ENCODE measurements at regions not wholly inside any gene's neighbourhood (a gene's known extent, or its start where the extent isn't known, plus 50 kb on each side); places are given as distances from the start of the nearest gene placed in this dataset.

DNA sequence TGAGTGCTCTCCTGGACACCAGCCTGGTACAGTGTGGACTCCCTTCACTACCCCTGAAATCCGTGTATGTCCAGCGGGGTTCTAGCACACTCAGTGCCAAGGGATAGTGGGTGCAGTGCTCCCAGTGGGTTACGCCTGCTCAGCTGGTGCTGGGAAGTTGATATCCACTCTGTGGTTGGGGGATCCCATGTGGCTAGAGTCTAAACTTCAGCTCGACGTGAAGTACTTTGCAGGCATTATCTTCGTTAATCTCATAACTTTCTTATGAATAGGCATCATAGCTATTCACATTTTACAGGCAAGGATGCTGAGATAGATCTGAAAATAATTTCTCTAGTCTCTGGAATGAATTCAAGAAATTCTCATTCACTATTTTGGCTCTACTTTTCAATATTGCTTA is 433.2 kb upstream of the HTR2A start:
- H3K27ac ChIP-seq = no peak overlapping the region
- TF ChIP-seq, protein P1, sequence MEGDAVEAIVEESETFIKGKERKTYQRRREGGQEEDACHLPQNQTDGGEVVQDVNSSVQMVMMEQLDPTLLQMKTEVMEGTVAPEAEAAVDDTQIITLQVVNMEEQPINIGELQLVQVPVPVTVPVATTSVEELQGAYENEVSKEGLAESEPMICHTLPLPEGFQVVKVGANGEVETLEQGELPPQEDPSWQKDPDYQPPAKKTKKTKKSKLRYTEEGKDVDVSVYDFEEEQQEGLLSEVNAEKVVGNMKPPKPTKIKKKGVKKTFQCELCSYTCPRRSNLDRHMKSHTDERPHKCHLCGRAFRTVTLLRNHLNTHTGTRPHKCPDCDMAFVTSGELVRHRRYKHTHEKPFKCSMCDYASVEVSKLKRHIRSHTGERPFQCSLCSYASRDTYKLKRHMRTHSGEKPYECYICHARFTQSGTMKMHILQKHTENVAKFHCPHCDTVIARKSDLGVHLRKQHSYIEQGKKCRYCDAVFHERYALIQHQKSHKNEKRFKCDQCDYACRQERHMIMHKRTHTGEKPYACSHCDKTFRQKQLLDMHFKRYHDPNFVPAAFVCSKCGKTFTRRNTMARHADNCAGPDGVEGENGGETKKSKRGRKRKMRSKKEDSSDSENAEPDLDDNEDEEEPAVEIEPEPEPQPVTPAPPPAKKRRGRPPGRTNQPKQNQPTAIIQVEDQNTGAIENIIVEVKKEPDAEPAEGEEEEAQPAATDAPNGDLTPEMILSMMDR (conservative IDR thresholded peaks at IDR 0.05) = no peak

DNA sequence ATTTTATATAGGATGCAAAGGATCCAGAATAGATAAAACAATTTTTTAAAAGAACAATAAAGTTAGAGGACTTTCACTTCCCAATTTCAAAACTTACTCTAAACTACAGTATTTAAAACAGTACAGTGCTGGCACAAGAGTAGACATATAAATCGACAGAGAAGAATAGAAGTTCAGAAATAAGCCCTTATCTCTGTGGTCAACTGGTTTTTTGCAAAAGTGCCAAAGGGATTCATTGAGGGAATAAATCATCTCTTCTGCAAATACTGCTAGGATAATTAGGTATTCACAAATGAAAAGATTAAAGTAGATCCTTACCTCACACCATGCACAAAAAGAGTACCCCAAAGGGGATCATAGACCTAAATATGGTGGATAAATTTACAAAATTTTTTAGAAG is 431.0 kb upstream of the HTR2A start:
- no peak overlapping the region for H3K27ac ChIP-seq
- TF ChIP-seq, protein P1 (conservative IDR thresholded peaks at IDR 0.05) = no peak

DNA sequence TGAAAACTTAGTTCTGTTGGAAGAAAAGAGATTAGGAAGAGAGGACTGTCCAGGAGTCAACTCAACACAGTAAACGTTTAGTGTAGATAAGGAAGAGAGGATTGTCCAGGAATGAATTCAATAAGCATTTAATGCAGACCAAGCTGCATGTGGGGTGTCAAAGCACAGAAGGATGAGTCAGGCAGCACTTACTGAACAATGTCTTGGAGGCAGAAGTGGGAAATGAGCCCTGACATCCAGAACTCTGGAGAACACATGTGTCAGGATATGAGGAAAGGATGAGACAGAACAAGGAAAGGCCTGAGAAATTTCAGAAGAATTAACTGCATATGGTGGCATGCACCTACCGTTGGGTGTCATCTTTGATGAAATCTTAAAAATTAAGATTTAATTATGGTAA is 429.2 kb upstream of the HTR2A start:
- TF ChIP-seq, protein P1 (conservative IDR thresholded peaks at IDR 0.05) = no peak
- H3K27ac ChIP-seq = no peak overlapping the region

DNA sequence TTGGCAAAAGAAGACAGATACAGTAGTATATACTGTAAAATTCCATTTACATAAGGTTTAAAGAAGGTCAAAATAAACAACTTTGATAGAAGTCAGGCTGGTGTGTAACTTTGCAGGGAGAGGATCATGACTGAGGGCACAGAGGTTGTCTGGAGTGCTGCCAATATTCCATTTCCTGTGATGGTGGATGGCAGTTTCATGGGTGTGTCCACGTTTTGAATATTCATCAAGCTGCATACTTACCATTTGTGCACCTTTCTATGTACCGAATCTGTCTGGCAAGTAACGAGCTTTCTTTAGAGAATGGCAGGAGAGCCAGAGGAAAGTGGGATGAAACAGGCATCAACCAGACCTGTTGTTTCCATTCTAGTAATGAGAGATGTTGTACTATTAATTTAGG is 420.5 kb upstream of the HTR2A start:
- TF ChIP-seq, protein P1 (conservative IDR thresholded peaks at IDR 0.05) = no peak
- no peak overlapping the region for H3K27ac ChIP-seq

DNA sequence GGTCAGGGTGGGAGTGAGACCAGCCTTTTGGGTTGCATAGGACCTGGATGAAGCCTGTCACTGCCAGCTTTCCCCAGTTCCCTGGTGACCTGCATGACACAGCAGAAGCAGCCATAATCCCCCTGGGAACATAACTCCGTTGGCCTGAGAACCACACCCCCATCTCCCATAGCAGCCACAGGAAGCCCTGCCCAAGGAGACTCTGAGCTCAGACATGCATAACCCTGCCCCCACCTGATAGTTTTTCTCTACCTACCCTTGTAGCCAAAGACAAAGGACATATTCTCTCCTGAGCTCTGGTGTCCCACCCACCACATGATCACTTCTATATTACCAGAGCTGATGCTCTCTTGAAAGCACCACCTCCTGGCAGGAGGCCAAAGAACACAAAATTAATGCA is 413.5 kb upstream of the HTR2A start:
- TF ChIP-seq, protein P1 (conservative IDR thresholded peaks at IDR 0.05) = no peak
- no peak overlapping the region for H3K27ac ChIP-seq

DNA sequence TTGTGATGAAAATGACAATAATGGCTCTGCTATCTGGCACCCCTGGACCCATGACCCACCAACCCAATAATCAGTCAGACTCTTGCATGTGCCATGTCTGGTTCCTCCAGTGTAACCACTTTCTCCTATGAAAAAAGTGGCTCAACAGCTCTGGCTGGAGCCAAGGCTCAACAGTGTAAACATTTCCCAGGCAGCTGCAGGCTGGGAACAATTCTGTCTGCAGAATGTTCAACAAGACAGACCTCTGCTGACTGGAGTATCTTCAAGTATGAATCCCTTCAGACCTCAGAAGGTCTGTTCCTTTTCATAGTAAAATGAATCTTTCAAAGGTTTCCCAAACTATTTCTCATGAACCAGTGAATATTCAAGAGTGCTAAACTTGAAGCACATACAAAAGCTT is 410.1 kb upstream of the HTR2A start:
- H3K27ac ChIP-seq = no peak overlapping the region
- TF ChIP-seq, protein P1 (conservative IDR thresholded peaks at IDR 0.05) = no peak

DNA sequence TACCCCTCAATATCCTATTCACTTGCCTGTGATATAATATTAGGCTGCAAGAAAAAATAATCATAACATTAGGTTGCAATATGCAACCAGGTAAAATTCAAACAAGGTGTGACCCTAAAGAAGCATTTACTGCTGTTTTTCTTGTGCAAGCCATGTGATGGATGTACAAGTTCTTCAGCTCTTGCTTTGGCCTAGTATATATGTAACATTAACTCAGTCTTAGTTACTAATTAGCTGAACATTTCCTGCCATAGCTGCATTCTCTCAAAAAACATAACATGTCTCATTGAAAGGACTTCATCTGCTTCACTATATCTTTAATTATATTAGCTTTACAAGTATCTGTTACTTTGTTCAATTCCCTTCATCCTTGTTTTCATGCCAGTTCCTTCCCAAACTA is 406.8 kb upstream of the HTR2A start:
- TF ChIP-seq, protein P1 (conservative IDR thresholded peaks at IDR 0.05) = no peak
- H3K27ac ChIP-seq = no peak overlapping the region

DNA sequence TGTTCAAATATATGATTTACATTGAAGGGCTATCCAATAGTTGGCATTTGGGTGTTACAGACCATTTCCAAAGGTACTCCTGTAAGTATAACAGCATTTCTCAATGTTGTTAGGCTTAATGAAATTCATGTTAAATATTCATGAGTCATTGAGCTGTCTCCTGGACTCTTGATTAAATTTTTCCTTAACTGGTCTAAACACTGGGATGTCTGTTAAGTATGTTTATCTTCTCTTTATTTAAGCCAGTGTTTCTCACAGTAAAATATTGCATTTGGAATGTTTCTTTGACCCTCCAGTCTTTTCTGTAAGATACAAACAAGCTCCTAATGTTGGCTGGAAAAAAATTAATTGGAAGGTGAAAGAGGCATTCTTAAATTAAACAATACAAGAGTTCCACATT is 402.5 kb upstream of the HTR2A start:
- TF ChIP-seq, protein P1 (conservative IDR thresholded peaks at IDR 0.05) = no peak
- H3K27ac ChIP-seq = no peak overlapping the region
